Mucosa of stomach (tissue), 1 donor: ENCODE measurements at regions not wholly inside any gene's neighbourhood (a gene's known extent, or its start where the extent isn't known, plus 50 kb on each side); places are given as distances from the start of the nearest gene placed in this dataset.

ENCODE experiments used
- H3K27me3 ChIP-seq: one replicate; pipeline ENCODE4 v1.7.0; 2013; ENCODE audit warnings: mild to moderate bottlenecking, low read length; ENCODE audit not compliant: control insufficient read depth, insufficient read depth
- H3K36me3 ChIP-seq: one replicate; pipeline ENCODE4 v1.7.0; 2013; ENCODE audit warnings: low read length; ENCODE audit not compliant: control insufficient read depth, insufficient read depth
- H3K4me1 ChIP-seq: one replicate; pipeline ENCODE4 v1.7.0; 2013; ENCODE audit warnings: mild to moderate bottlenecking, low read length; ENCODE audit not compliant: control insufficient read depth, insufficient read depth
- H3K4me3 ChIP-seq: one replicate; pipeline ENCODE4 v1.7.0; 2013; ENCODE audit warnings: low read length
- H3K9ac ChIP-seq: one replicate; pipeline ENCODE4 v1.7.0; 2013; ENCODE audit warnings: mild to moderate bottlenecking, low read length, moderate library complexity
- H3K9me3 ChIP-seq: one replicate; pipeline ENCODE4 v1.7.0; 2013; ENCODE audit warnings: mild to moderate bottlenecking, low read length, moderate library complexity; ENCODE audit not compliant: control insufficient read depth
- donor health status: Pancreatic carcinoma.

GRCh38 chr6:47381036-47381435 is 71.3 kb upstream of the TNFRSF21 start:
- Histone ChIP-seq H3K9ac (no peak overlapping the region), H3K36me3 (no peaks in the 10 kb centered on the region), H3K9me3 (no peaks in the 10 kb centered on the region)

GRCh38 chr6:47383360-47383759 is 73.7 kb upstream of the TNFRSF21 start:
- Histone ChIP-seq H3K4me1 (no peaks in the 10 kb centered on the region), H3K9ac (no peak overlapping the region), H3K4me3 (no peak overlapping the region), H3K27me3 (no peaks in the 10 kb centered on the region), H3K36me3 (no peaks in the 10 kb centered on the region), H3K9me3 (no peaks in the 10 kb centered on the region)

More at GRCh38 chr6:47381036-47381435, 71.3 kb upstream of the TNFRSF21 start:
- Histone ChIP-seq H3K4me3 (no peak overlapping the region), H3K27me3 (no peaks in the 10 kb centered on the region), H3K4me1 (no peaks in the 10 kb centered on the region)

GRCh38 chr6:47391675-47392074 is 82.0 kb upstream of the TNFRSF21 start:
- H3K4me1 ChIP-seq, result no peaks in the 10 kb centered on the region

GRCh38 chr6:47392251-47392650 is 82.5 kb upstream of the TNFRSF21 start:
- no peaks in the 10 kb centered on the region for H3K4me1 ChIP-seq
- no peaks in the 10 kb centered on the region for H3K27me3 ChIP-seq
- no peaks in the 10 kb centered on the region for H3K36me3 ChIP-seq
- H3K9ac ChIP-seq, result no peak overlapping the region
- H3K9me3 ChIP-seq, result no peaks in the 10 kb centered on the region
- H3K4me3 ChIP-seq, result no peak overlapping the region

More at GRCh38 chr6:47391675-47392074, 82.0 kb upstream of the TNFRSF21 start:
- H3K9ac ChIP-seq, result no peak overlapping the region
- no peaks in the 10 kb centered on the region for H3K36me3 ChIP-seq
- H3K9me3 ChIP-seq, result no peaks in the 10 kb centered on the region
- H3K27me3 ChIP-seq, result no peaks in the 10 kb centered on the region
- H3K4me3 ChIP-seq, result no peak overlapping the region

- Histone ChIP-seq H3K27me3 (no peaks in the 10 kb centered on the region), H3K36me3 (no peaks in the 10 kb centered on the region), H3K4me1 (no peaks in the 10 kb centered on the region), H3K9ac (no peak overlapping the region), H3K9me3 (no peaks in the 10 kb centered on the region), H3K4me3 (no peak overlapping the region)
Measured at GRCh38 chr6:47396401-47397069, 81.1 kb upstream of the CD2AP start.

GRCh38 chr6:47400581-47400980 is 77.0 kb upstream of the CD2AP start:
- H3K9ac ChIP-seq, result no peak overlapping the region
- peaks cover 20% of the 10 kb centered on the region for H3K4me1 ChIP-seq
- no peaks in the 10 kb centered on the region for H3K27me3 ChIP-seq
- no peak overlapping the region for H3K4me3 ChIP-seq
- H3K9me3 ChIP-seq, result no peaks in the 10 kb centered on the region
- H3K36me3 ChIP-seq, result no peaks in the 10 kb centered on the region

- H3K4me1 ChIP-seq, result peaks cover 33% of the 10 kb centered on the region
- no peaks in the 10 kb centered on the region for H3K36me3 ChIP-seq
- no peak overlapping the region for H3K9ac ChIP-seq
- H3K4me3 ChIP-seq, result no peak overlapping the region
- no peaks in the 10 kb centered on the region for H3K27me3 ChIP-seq
- no peaks in the 10 kb centered on the region for H3K9me3 ChIP-seq
Measured at GRCh38 chr6:47402081-47402480, 75.5 kb upstream of the CD2AP start.

GRCh38 chr6:47403056-47403455 is 74.5 kb upstream of the CD2AP start:
- Histone ChIP-seq H3K9me3 (no peaks in the 10 kb centered on the region), H3K9ac (no peak overlapping the region), H3K4me3 (no peak overlapping the region), H3K27me3 (no peaks in the 10 kb centered on the region), H3K4me1 (peaks cover 43% of the 10 kb centered on the region), H3K36me3 (no peaks in the 10 kb centered on the region)

GRCh38 chr6:47403801-47404200 is 73.8 kb upstream of the CD2AP start:
- no peaks in the 10 kb centered on the region for H3K27me3 ChIP-seq
- H3K36me3 ChIP-seq, result no peaks in the 10 kb centered on the region
- H3K9ac ChIP-seq, result no peak overlapping the region
- H3K9me3 ChIP-seq, result no peaks in the 10 kb centered on the region
- peaks cover 46% of the 10 kb centered on the region for H3K4me1 ChIP-seq
- H3K4me3 ChIP-seq, result no peak overlapping the region

GRCh38 chr6:47404435-47404834 is 73.2 kb upstream of the CD2AP start:
- Histone ChIP-seq H3K4me1 (peaks cover 46% of the 10 kb centered on the region), H3K36me3 (no peaks in the 10 kb centered on the region), H3K4me3 (no peak overlapping the region), H3K9me3 (no peaks in the 10 kb centered on the region), H3K9ac (no peak overlapping the region), H3K27me3 (no peaks in the 10 kb centered on the region)

- no peak overlapping the region for H3K9ac ChIP-seq
- H3K4me1 ChIP-seq, result peaks cover 46% of the 10 kb centered on the region
- H3K4me3 ChIP-seq, result no peak overlapping the region
- H3K27me3 ChIP-seq, result no peaks in the 10 kb centered on the region
- no peaks in the 10 kb centered on the region for H3K36me3 ChIP-seq
- H3K9me3 ChIP-seq, result no peaks in the 10 kb centered on the region
Measured at GRCh38 chr6:47405273-47405672, 72.3 kb upstream of the CD2AP start.

GRCh38 chr6:47407300-47408281 is 70.0 kb upstream of the CD2AP start:
- H3K4me1 ChIP-seq, result peaks cover 46% of the 10 kb centered on the region
- no peak overlapping the region for H3K4me3 ChIP-seq
- no peaks in the 10 kb centered on the region for H3K36me3 ChIP-seq
- no peak overlapping the region for H3K9ac ChIP-seq
- H3K9me3 ChIP-seq, result no peaks in the 10 kb centered on the region
- H3K27me3 ChIP-seq, result no peaks in the 10 kb centered on the region
